Stimulated activated memory B cell treated with anti-CD40 and anti-IgM and Interleukin-4, amounts not matched to agents 10 μg/mL and 1 μg/mL and 100 μg/mL, for 72 hours (primary cell): ENCODE measurements at regions not wholly inside any gene's neighbourhood (a gene's known extent, or its start where the extent isn't known, plus 50 kb on each side); places are given as distances from the start of the nearest gene placed in this dataset.

ENCODE experiments used
- ATAC-seq: fragments of 150-1000 bp; cut with Tn5 transposase; 2 replicates; pipeline ENCODE4 v1.10.0; 2021
- H3K27ac Mint-ChIP-seq: one replicate; pipeline ENCODE4 v1.8.0; 2022; ENCODE audit warnings: mild to moderate bottlenecking, mixed read lengths
- H3K27me3 Mint-ChIP-seq: one replicate; pipeline ENCODE4 v1.8.0; 2022; ENCODE audit warnings: mixed read lengths
- H3K36me3 Mint-ChIP-seq: one replicate; pipeline ENCODE4 v1.8.0; 2022; ENCODE audit warnings: mixed read lengths
- H3K4me1 Mint-ChIP-seq: one replicate; pipeline ENCODE4 v1.8.0; 2022; ENCODE audit warnings: mixed read lengths
- H3K4me3 Mint-ChIP-seq: one replicate; pipeline ENCODE4 v1.8.0; 2022; ENCODE audit warnings: mild to moderate bottlenecking, moderate library complexity, mixed read lengths
- H3K9me3 Mint-ChIP-seq: one replicate; pipeline ENCODE4 v1.8.0; 2022; ENCODE audit warnings: mixed read lengths

DNA sequence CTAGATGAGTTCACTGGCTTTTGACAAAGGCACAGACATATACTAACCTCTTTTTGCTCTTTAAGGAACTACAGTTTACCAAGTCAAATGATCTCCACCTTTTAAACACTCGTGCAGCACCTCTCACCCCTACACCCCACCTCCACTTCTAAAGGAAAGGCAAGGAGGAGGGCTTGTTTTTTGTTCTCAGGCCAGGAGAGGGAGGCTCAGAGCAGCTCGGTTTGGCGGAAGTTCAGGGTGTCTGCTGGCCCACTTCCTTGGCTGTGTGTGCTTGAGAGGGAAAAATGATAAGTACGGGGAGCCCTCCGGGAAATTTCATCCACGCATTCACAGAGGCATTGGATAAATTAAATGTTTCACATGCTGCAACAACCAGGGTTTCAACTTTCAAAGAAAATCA is 667.9 kb downstream of the BCL11A start:
- peaks cover 2% of the 10 kb centered on the region for H3K9me3 Mint-ChIP-seq
- no peaks in the 10 kb centered on the region for H3K27me3 Mint-ChIP-seq
- no peak for ATAC-seq
- H3K36me3 Mint-ChIP-seq, result no peaks in the 10 kb centered on the region
- peak overlapping the region; percentile 70 for H3K27ac Mint-ChIP-seq
- peaks cover 36% of the 10 kb centered on the region for H3K4me1 Mint-ChIP-seq
- no peak overlapping the region for H3K4me3 Mint-ChIP-seq

DNA sequence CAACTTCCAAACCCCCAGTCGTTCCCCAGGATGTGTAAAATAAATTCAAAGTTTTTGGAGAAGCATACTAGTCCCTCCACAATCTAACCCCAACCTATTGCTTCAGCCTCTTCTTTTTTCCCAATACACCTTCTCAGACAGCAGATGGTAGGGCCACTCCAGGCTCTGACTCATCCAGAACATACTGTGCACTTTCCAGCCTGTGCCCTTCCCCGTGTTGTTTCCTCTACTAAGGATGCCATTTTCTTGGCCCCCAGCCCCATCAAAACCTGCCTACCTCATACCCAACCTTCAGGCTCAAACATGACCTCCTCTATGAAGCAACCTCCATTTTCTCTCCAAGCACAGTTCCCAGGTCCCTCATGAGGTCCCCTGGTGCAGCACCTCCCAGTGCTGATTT is 669.3 kb downstream of the BCL11A start:
- H3K27ac Mint-ChIP-seq, result no peak overlapping the region
- H3K36me3 Mint-ChIP-seq, result no peaks in the 10 kb centered on the region
- no peaks in the 10 kb centered on the region for H3K9me3 Mint-ChIP-seq
- ATAC-seq, result no peak
- peaks cover 36% of the 10 kb centered on the region for H3K4me1 Mint-ChIP-seq
- no peaks in the 10 kb centered on the region for H3K27me3 Mint-ChIP-seq
- H3K4me3 Mint-ChIP-seq, result no peak overlapping the region

DNA sequence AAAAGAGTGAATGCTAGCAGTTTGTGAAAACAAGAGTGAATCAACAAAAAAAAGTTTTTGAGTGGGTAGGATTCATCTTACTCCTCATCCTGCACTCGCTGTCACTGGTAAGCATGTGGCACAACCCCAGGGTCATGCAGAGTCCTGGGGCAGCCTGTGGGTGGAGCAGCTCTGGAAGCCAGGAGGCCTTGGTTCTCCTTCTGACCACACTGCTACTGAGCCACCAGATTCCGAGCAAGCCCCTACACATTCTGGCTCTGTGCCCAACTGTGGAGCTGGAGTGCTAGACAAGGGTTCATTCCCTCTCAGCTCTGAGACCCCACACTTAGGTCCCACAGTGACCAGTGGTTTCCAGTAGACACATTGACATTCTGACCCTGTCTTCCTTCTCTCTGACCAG is 670.6 kb downstream of the BCL11A start:
- Mint-ChIP-seq H3K4me3 (no peak overlapping the region), H3K36me3 (no peaks in the 10 kb centered on the region), H3K4me1 (peaks cover 27% of the 10 kb centered on the region), H3K9me3 (no peaks in the 10 kb centered on the region), H3K27ac (no peak overlapping the region), H3K27me3 (no peaks in the 10 kb centered on the region)
- no peak for ATAC-seq

- peaks cover 22% of the 10 kb centered on the region for H3K4me1 Mint-ChIP-seq
- no peaks in the 10 kb centered on the region for H3K27me3 Mint-ChIP-seq
- no peak overlapping the region for H3K27ac Mint-ChIP-seq
- H3K36me3 Mint-ChIP-seq, result no peaks in the 10 kb centered on the region
- H3K4me3 Mint-ChIP-seq, result no peak overlapping the region
- ATAC-seq, result no peak
- no peaks in the 10 kb centered on the region for H3K9me3 Mint-ChIP-seq
Observed at GRCh38 chr2:59882279-59882678, 671.2 kb downstream of the BCL11A start.

- ATAC-seq, result no peak
- Mint-ChIP-seq H3K36me3 (no peaks in the 10 kb centered on the region), H3K4me1 (peaks cover 11% of the 10 kb centered on the region), H3K9me3 (no peaks in the 10 kb centered on the region), H3K4me3 (no peak overlapping the region), H3K27me3 (no peaks in the 10 kb centered on the region), H3K27ac (no peak overlapping the region)
Observed at GRCh38 chr2:59881218-59881617, 672.2 kb downstream of the BCL11A start.

- no peak for ATAC-seq
- Mint-ChIP-seq H3K36me3 (no peaks in the 10 kb centered on the region), H3K4me3 (no peak overlapping the region), H3K27me3 (no peaks in the 10 kb centered on the region), H3K27ac (no peak overlapping the region), H3K4me1 (no peaks in the 10 kb centered on the region), H3K9me3 (no peaks in the 10 kb centered on the region)
Observed at GRCh38 chr2:59879700-59880131, 673.7 kb downstream of the BCL11A start.

DNA sequence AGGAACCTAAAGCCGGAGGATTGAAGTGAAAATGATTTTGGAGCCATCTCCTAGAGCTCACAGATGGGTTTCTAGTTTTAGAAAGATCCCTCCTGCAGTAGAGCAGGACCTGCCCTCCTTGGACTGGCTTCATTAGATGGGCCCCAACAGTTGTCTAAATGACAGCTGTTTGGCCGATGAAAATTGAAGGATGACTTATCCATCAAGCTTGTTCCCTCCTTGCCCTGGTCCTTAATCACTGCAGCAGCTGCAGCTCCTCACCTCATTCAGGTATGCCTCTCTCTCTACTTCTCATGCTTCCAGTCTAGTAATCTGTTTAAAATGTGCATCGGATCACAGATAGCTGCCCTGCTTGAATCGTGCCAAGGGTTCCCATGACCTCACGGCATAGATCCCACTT is 677.6 kb downstream of the BCL11A start:
- Mint-ChIP-seq H3K4me1 (no peaks in the 10 kb centered on the region), H3K9me3 (no peaks in the 10 kb centered on the region), H3K27me3 (no peaks in the 10 kb centered on the region), H3K4me3 (no peak overlapping the region), H3K36me3 (no peaks in the 10 kb centered on the region), H3K27ac (no peak overlapping the region)
- no peak for ATAC-seq

DNA sequence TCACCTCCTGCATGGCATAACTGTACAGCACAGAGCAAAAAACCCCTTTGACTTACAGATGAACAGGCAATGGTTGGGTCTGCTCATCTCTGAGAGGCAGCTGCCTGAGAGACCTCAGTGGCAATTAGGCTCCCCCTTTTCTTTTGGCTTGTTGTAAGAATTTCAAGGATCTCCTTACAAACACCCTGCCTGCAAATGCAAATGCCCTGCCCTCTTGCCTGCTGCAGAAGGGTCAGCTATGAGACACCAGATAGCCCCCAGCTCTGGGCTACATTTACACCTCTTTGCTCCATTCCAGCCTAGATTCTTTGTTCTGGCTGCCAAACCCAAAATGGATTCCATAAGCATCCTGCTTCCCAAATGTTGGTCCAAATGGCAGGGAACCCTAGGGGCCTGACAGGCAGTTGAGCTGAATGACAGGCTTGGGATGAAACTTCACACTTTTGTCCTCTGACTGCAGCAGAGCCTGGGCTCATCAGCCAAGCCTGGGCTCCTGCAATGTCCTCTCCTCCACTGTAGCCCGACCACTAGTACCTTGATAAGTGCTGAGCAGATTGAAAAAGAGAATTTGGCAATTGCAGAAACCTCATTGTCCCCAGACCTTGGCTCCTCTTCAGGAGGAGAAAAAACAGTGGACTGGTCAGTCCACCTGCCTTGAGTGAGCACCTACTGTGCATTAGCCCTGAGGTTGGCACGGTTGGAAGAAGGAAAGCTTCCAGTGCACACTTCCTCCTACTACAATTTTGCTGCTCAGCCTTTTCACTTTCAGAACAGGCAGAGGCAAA is 678.3 kb downstream of the BCL11A start:
- ATAC-seq, result no peak

DNA sequence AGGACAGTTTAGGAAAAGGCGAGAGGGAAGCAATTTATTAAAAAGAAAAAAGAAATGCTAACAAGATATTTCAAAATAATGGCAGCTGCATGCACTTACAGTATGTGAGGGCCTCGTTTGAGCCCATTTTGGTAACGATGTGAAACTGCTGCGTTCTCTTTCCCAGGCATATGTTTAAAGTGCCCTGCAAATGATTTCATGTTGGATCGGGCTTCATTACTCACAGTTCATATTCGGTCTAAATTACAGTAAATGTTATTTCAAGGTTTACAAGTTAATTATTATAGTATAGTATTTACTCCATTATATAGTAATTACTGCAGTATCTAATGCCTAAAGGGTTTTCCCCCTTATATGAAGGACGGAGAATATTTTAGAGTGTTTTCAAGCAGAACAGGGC is 679.1 kb downstream of the BCL11A start:
- no peak for ATAC-seq
- no peaks in the 10 kb centered on the region for H3K27me3 Mint-ChIP-seq

More for the DNA sequence above, 678.3 kb downstream of the BCL11A start:
- Mint-ChIP-seq H3K36me3 (no peaks in the 10 kb centered on the region), H3K27ac (no peak overlapping the region), H3K27me3 (no peaks in the 10 kb centered on the region), H3K9me3 (no peaks in the 10 kb centered on the region), H3K4me1 (no peaks in the 10 kb centered on the region), H3K4me3 (no peak overlapping the region)

GRCh38 chr2:59871830-59872229 is 681.6 kb downstream of the BCL11A start:
- ATAC-seq, result no peak
- Mint-ChIP-seq H3K27me3 (no peaks in the 10 kb centered on the region), H3K27ac (no peak overlapping the region), H3K36me3 (no peaks in the 10 kb centered on the region), H3K9me3 (no peaks in the 10 kb centered on the region), H3K4me1 (no peaks in the 10 kb centered on the region), H3K4me3 (no peak overlapping the region)

More for the DNA sequence above, 679.1 kb downstream of the BCL11A start:
- no peak overlapping the region for H3K4me3 Mint-ChIP-seq
- no peaks in the 10 kb centered on the region for H3K9me3 Mint-ChIP-seq
- no peak overlapping the region for H3K27ac Mint-ChIP-seq
- H3K36me3 Mint-ChIP-seq, result no peaks in the 10 kb centered on the region
- H3K4me1 Mint-ChIP-seq, result no peaks in the 10 kb centered on the region

DNA sequence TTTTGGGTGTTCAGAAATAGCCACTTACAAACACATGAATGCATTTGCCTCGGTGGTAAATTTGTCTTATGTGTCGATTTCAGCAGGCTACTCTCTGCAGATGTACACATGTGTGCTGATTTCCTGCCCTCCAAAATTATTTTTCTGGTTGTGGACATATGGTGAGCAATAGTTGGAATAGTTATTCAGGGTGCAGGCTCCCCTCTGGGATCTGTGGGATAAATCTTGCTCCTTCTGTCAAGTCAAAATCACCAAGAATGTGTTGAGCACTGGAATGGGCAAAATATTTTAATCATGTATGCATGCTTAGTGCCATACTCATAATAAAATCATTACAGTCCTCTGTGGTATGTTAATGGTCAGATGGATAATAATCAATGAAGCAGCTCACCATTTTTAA is 684.5 kb downstream of the BCL11A start:
- H3K4me3 Mint-ChIP-seq, result no peak overlapping the region
- H3K27me3 Mint-ChIP-seq, result no peaks in the 10 kb centered on the region
- no peak overlapping the region for H3K27ac Mint-ChIP-seq
- H3K36me3 Mint-ChIP-seq, result no peaks in the 10 kb centered on the region
- H3K9me3 Mint-ChIP-seq, result no peaks in the 10 kb centered on the region
- no peaks in the 10 kb centered on the region for H3K4me1 Mint-ChIP-seq
- no peak for ATAC-seq

DNA sequence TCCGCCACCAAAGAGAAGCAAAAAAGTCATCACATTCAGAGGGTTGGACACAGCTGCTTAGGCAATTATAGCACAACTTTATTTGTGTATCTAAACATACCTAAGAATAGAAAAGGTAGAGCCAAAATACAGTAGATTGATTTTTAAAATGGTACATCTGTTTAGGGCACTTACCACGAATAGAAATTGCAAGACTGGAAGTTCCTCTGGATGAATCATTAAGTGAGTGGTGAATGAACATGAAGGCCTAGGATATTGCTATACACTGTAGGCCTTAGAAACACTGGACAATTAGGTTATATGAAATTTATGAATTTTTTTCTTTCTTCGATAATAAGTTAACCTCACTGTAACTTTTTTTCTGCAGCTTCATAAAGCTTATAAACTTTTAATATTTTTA is 687.0 kb downstream of the BCL11A start:
- H3K27ac Mint-ChIP-seq, result no peak overlapping the region

DNA sequence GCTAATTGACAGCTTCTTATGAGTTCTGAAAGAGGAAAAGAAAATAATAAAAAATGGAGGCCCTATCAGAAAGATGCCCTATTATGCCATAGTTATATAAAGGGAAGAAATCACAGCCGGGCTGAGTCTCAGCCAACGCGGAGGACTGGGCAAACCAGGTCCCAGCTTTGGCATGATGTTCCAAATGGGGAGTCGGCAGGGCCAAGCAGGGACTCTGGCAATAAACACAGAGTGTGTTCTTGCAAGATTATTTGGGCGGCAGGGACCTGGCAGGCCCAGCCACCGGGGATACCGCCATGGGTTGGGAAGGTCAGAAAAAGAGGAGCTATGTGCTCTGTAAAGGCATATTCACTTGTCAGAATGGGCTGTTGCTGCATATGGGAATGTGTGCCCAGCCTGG is 694.9 kb downstream of the BCL11A start:
- H3K9me3 Mint-ChIP-seq, result peaks cover 16% of the 10 kb centered on the region
- H3K36me3 Mint-ChIP-seq, result peaks cover 12% of the 10 kb centered on the region
- H3K4me3 Mint-ChIP-seq, result no peak overlapping the region
- no peak for ATAC-seq
- H3K27me3 Mint-ChIP-seq, result no peaks in the 10 kb centered on the region
- no peak overlapping the region for H3K27ac Mint-ChIP-seq
- H3K4me1 Mint-ChIP-seq, result no peaks in the 10 kb centered on the region

More for the DNA sequence above, 687.0 kb downstream of the BCL11A start:
- Mint-ChIP-seq H3K4me3 (no peak overlapping the region), H3K36me3 (peaks cover 7% of the 10 kb centered on the region), H3K9me3 (peaks cover 10% of the 10 kb centered on the region), H3K27me3 (no peaks in the 10 kb centered on the region), H3K4me1 (no peaks in the 10 kb centered on the region)
- no peak for ATAC-seq

- peaks cover 7% of the 10 kb centered on the region for H3K27me3 Mint-ChIP-seq
- no peak for ATAC-seq
- no peaks in the 10 kb centered on the region for H3K4me1 Mint-ChIP-seq
- no peak overlapping the region for H3K4me3 Mint-ChIP-seq
- peaks cover 10% of the 10 kb centered on the region for H3K9me3 Mint-ChIP-seq
- no peak overlapping the region for H3K27ac Mint-ChIP-seq
- peaks cover 8% of the 10 kb centered on the region for H3K36me3 Mint-ChIP-seq
Observed at GRCh38 chr2:59857109-59857508, 696.3 kb downstream of the BCL11A start.

DNA sequence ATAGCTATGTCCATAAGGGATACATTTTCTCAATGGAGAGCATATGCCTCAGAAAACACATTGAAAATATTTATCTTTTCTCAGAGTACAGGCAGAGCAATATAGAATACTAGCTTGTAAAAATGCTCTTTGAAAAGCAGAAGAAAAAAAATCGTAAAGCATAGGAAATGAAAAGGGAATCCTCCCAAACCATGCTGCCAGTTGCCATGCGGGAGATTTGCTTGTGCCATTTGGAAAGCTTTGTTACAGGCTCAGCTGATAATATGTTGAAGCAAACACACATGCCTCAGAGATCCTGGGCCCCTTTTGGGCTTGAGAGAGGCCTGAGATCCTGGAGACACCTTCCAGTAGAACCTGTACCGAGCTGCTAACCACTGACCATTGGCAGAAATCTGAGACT is 697.1 kb downstream of the BCL11A start:
- peaks cover 5% of the 10 kb centered on the region for H3K36me3 Mint-ChIP-seq
- no peaks in the 10 kb centered on the region for H3K4me1 Mint-ChIP-seq
- H3K4me3 Mint-ChIP-seq, result no peak overlapping the region
- ATAC-seq, result no peak
- H3K27me3 Mint-ChIP-seq, result peaks cover 7% of the 10 kb centered on the region
- H3K27ac Mint-ChIP-seq, result no peak overlapping the region
- peaks cover 6% of the 10 kb centered on the region for H3K9me3 Mint-ChIP-seq

GRCh38 chr2:59853032-59853431 is 700.4 kb downstream of the BCL11A start:
- H3K4me1 Mint-ChIP-seq, result peaks cover 5% of the 10 kb centered on the region
- H3K4me3 Mint-ChIP-seq, result no peak overlapping the region
- no peaks in the 10 kb centered on the region for H3K9me3 Mint-ChIP-seq
- H3K27me3 Mint-ChIP-seq, result peaks cover 7% of the 10 kb centered on the region
- H3K36me3 Mint-ChIP-seq, result no peaks in the 10 kb centered on the region
- no peak overlapping the region for H3K27ac Mint-ChIP-seq
- no peak for ATAC-seq
